K562 (cell line): ENCODE measurements at regions not wholly inside any gene's neighbourhood (a gene's known extent, or its start where the extent isn't known, plus 50 kb on each side); places are given as distances from the start of the nearest gene placed in this dataset.

Source experiments
- ARID3A ChIP-seq: IDR thresholded peaks from 2 replicates; pipeline ENCODE4 v1.6.1; 2012; ENCODE audit warnings: low read depth, low read length, improper control_type of control experiment, borderline replicate concordance
- ATF1 ChIP-seq, 2 experiments: fragments of 450-650 bp in 1 of 2; IDR thresholded peaks; 2 replicates each; pipeline ENCODE4 v1.6.1; 2016; ENCODE audit warnings: missing compliant biosample characterization in 1 of 2, missing genetic modification characterization in 1 of 2
- ATF3 ChIP-seq, 2 experiments: fragments of 450-650 bp in 1 of 2; sonication (generic) in 1 of 2; formaldehyde crosslinking in 1 of 2; IDR thresholded peaks in 1 of 2; conservative IDR thresholded peaks in 1 of 2; 2 replicates each; pipeline versions ENCODE4 v1.6.1 to v1.8.1; 2016 to 2023; ENCODE audit warnings: mild to moderate bottlenecking in 2 of 2, moderate library complexity in 2 of 2, inconsistent platforms in 1 of 2, missing genetic modification reagents in 1 of 2
- BCLAF1 ChIP-seq, 2 experiments: fragments of 450-650 bp in 1 of 2; IDR thresholded peaks; 2 replicates each; pipeline ENCODE4 v1.6.1; 2011 to 2017; ENCODE audit warnings: low read depth in 2 of 2, antibody characterized with exemption in 1 of 2, borderline replicate concordance in 1 of 2, low read length in 1 of 2, mild to moderate bottlenecking in 1 of 2, mixed read lengths in 1 of 2; ENCODE audit not compliant: control insufficient read depth in 1 of 2
- BRF1 ChIP-seq: IDR thresholded peaks from 3 replicates; pipeline ENCODE4 v1.6.1; 2011; ENCODE audit warnings: borderline replicate concordance, mild to moderate bottlenecking; ENCODE audit not compliant: insufficient read length; ENCODE audit errors: extremely low read depth
- CSDE1 ChIP-seq, 2 experiments: fragments of 450-650 bp; IDR thresholded peaks; 2 replicates each; pipeline ENCODE4 v1.6.1; 2016; ENCODE audit warnings: mild to moderate bottlenecking in 1 of 2
- ERF ChIP-seq: fragments of 450-650 bp; formaldehyde crosslinking; IDR thresholded peaks from 2 replicates; pipeline ENCODE4 v1.4.0; 2020; ENCODE audit warnings: mild to moderate bottlenecking, mixed read lengths
- ETV5 ChIP-seq: sonication (generic); formaldehyde crosslinking; IDR thresholded peaks from 2 replicates; pipeline ENCODE4 v1.4.0; 2020; ENCODE audit warnings: low read depth, mild to moderate bottlenecking, missing genetic modification reagents
- MBD2 ChIP-seq: sonication (generic); IDR thresholded peaks from 2 replicates; pipeline ENCODE4 v1.6.1; 2016; ENCODE audit warnings: low read depth, borderline replicate concordance
- MED1 ChIP-seq: sonication (generic); formaldehyde crosslinking; IDR thresholded peaks from 2 replicates; pipeline ENCODE4 v1.8.1; 2023; ENCODE audit warnings: missing genetic modification reagents, borderline replicate concordance
- NFE2 ChIP-seq: IDR thresholded peaks from 2 replicates; pipeline ENCODE4 v1.6.1; 2014; ENCODE audit warnings: antibody characterized with exemption, low read depth
- NR2C1 ChIP-seq, 2 experiments: fragments of 450-650 bp; IDR thresholded peaks; 2 replicates each; pipeline ENCODE4 v1.6.1; 2017; ENCODE audit warnings: mild to moderate bottlenecking in 2 of 2, antibody characterized with exemption in 1 of 2, inconsistent platforms in 1 of 2, missing compliant biosample characterization in 1 of 2, missing genetic modification characterization in 1 of 2
- PML ChIP-seq: IDR thresholded peaks from 2 replicates; pipeline ENCODE4 v1.6.1; 2012; ENCODE audit warnings: low read length, inconsistent platforms
- SP2 ChIP-seq: IDR thresholded peaks from 2 replicates; pipeline ENCODE4 v1.6.1; 2011; ENCODE audit warnings: mild to moderate bottlenecking, low read depth, low read length, moderate library complexity; ENCODE audit not compliant: poor library complexity, severe bottlenecking; ENCODE audit errors: extremely low read depth
- TCF7L2 ChIP-seq: fragments of 150-350 bp; IDR thresholded peaks from 2 replicates; pipeline ENCODE4 v1.6.1; 2016; ENCODE audit warnings: low read depth, mild to moderate bottlenecking, low read length, moderate library complexity
- THRA ChIP-seq: fragments of 450-650 bp; IDR thresholded peaks from 2 replicates; pipeline ENCODE4 v1.6.1; 2017; ENCODE audit warnings: mild to moderate bottlenecking, moderate library complexity
- ZBTB7A ChIP-seq: IDR thresholded peaks from 2 replicates; pipeline ENCODE4 v1.6.1; 2011; ENCODE audit warnings: low read depth, mild to moderate bottlenecking, low read length, moderate library complexity, borderline replicate concordance; ENCODE audit not compliant: control insufficient read depth
- ZFP1 ChIP-seq: fragments of 450-650 bp; formaldehyde crosslinking; IDR thresholded peaks from 2 replicates; pipeline ENCODE4 v1.4.0; 2020; ENCODE audit warnings: mild to moderate bottlenecking, mixed read lengths
- ZFP36 ChIP-seq: fragments of 150-350 bp; IDR thresholded peaks from 2 replicates; pipeline ENCODE4 v1.6.1; 2018; ENCODE audit warnings: low read length, low read depth; ENCODE audit not compliant: partially characterized antibody

GRCh38 chr15:58352026-58352929 lies 79.5 kb upstream of the LIPC start (continued):
- TF ChIP-seq ZFP1 (CRISPR knock-in tag), result peak; percentile 90
- TF ChIP-seq NFE2, result no peak
- peak; percentile 80; the same call in 1 of the 2 replicates for TF ChIP-seq ATF3 (IDR thresholded peaks at IDR 0.05)
- no peak for TF ChIP-seq ATF3 (CRISPR knock-in tag; conservative IDR thresholded peaks at IDR 0.05)
- TF ChIP-seq TCF7L2, result no peak
- no peak for TF ChIP-seq NR2C1 (IDR thresholded peaks at IDR 0.05)
- TF ChIP-seq NR2C1 (tag; IDR thresholded peaks at IDR 0.05), result peak; percentile 94
- no peak for TF ChIP-seq ETV5
- no peak for TF ChIP-seq BRF1
- TF ChIP-seq PML, result no peak
- peak; percentile 97 for TF ChIP-seq ERF (CRISPR knock-in tag)
- TF ChIP-seq ATF1 (CRISPR knock-in tag; IDR thresholded peaks at IDR 0.05), result no peak
- peak; percentile 73 for TF ChIP-seq ATF1 (tag; IDR thresholded peaks at IDR 0.05)
- TF ChIP-seq CSDE1 (IDR thresholded peaks at IDR 0.05), result no peak
- TF ChIP-seq BCLAF1 (IDR thresholded peaks at IDR 0.05; ENCODE audit: borderline replicate concordance in 1 of 2, control insufficient read depth in 1 of 2, low read depth in 2 of 2, low read length in 1 of 2), result no peak
- TF ChIP-seq ZBTB7A, result no peak
- TF ChIP-seq THRA, result no peak
- no peak for TF ChIP-seq MED1 (CRISPR knock-in tag)
- no peak for TF ChIP-seq ARID3A
- TF ChIP-seq SP2, result no peak
- TF ChIP-seq ZFP36, result peak; percentile 12
- no peak for TF ChIP-seq MBD2
